NCI-H2196 treated with DMSO at 0.1 percent for 48 hours (cell line): ENCODE measurements at regions not wholly inside any gene's neighbourhood (a gene's known extent, or its start where the extent isn't known, plus 50 kb on each side); places are given as distances from the start of the nearest gene placed in this dataset.
"Not testable (repeated sequence)": the region's sequence is repeated elsewhere in the genome, so short reads cannot be mapped to it uniquely, and the experiment has no call there.

Experiments used
- DNase-seq: peaks from one replicate; lab custom pipeline; 2025; ENCODE audit not compliant: unreplicated experiment; lab: John Stamatoyannopoulos, UW

GRCh38 chr6:106855117-106855516, 119.4 kb downstream of the CD24 start:
- DNase-seq = no peak

- DNase-seq = no peak
These were observed 124.7 kb downstream of the CD24 start for GRCh38 chr6:106849676-106850332.

- DNase-seq = no peak
These were observed 125.4 kb downstream of the CD24 start for GRCh38 chr6:106849120-106849519.

GRCh38 chr6:106847116-106847515, 127.4 kb downstream of the CD24 start:
- no peak for DNase-seq

- DNase-seq = no peak
These were observed 129.6 kb downstream of the CD24 start for GRCh38 chr6:106844930-106845329.

GRCh38 chr6:106832766-106833510, 141.6 kb downstream of the CD24 start:
- no peak for DNase-seq

GRCh38 chr6:106830930-106831329, 143.6 kb downstream of the CD24 start:
- DNase-seq = no peak

- DNase-seq = no peak
These were observed 145.1 kb downstream of the CD24 start for GRCh38 chr6:106829451-106829850.

- no peak for DNase-seq
These were observed 147.4 kb downstream of the CD24 start for GRCh38 chr6:106827081-106827480.

- DNase-seq = no peak
These were observed 149.4 kb downstream of the CD24 start for GRCh38 chr6:106825156-106825555.

- DNase-seq = no peak
These were observed 150.7 kb downstream of the CD24 start for GRCh38 chr6:106823732-106824351.

GRCh38 chr6:106823058-106823457, 151.5 kb downstream of the CD24 start:
- DNase-seq = no peak

- DNase-seq = no peak
These were observed 154.1 kb downstream of the CD24 start for GRCh38 chr6:106820412-106820852.

GRCh38 chr6:106811088-106811686, 163.3 kb downstream of the CD24 start:
- no peak for DNase-seq

- DNase-seq = no peak
These were observed 165.8 kb downstream of the CD24 start for GRCh38 chr6:106808758-106809157.

GRCh38 chr6:106807947-106808611, 166.4 kb downstream of the CD24 start:
- no peak for DNase-seq

GRCh38 chr6:106806253-106806652, 168.3 kb downstream of the CD24 start:
- DNase-seq = not testable (repeated sequence)

GRCh38 chr6:106805771-106806170, 168.8 kb downstream of the CD24 start:
- no peak for DNase-seq

- no peak for DNase-seq
These were observed 169.9 kb downstream of the CD24 start for GRCh38 chr6:106804346-106805335.

GRCh38 chr6:106803188-106803587, 171.3 kb downstream of the CD24 start:
- no peak for DNase-seq
